ENCODE measurements at regions not wholly inside any gene's neighbourhood (a gene's known extent, or its start where the extent isn't known, plus 50 kb on each side); places are given as distances from the start of the nearest gene placed in this dataset.

- H3K36me3 ChIP-seq = no peaks in the 10 kb centered on the region
- no peak for DNase-seq (ENCODE audit: low spot score in 2 of 2)
- no peaks in the 10 kb centered on the region for H3K4me1 ChIP-seq
- TF ChIP-seq POLR2AphosphoS5 (IDR thresholded peaks at IDR 0.05) (no peak), CTCF (IDR thresholded peaks at IDR 0.05) (no peak), POLR2A (IDR thresholded peaks at IDR 0.05) (no peak), EP300 (IDR thresholded peaks at IDR 0.05) (no peak)
- H3K9me3 ChIP-seq = no peaks in the 10 kb centered on the region
- no peak overlapping the region for H3K27ac ChIP-seq
- WGBS = 97% methylated on average over 5 of the region's 5 CpGs
- peaks cover 43% of the 10 kb centered on the region for H3K27me3 ChIP-seq
- H3K4me3 ChIP-seq = no peak overlapping the region
These were observed 132.9 kb upstream of the SIX2 start for GRCh38 chr2:45141883-45142866.

- H3K27ac ChIP-seq = no peak overlapping the region
- H3K9me3 ChIP-seq = no peaks in the 10 kb centered on the region
- H3K27me3 ChIP-seq = peaks cover 43% of the 10 kb centered on the region
- TF ChIP-seq CTCF (IDR thresholded peaks at IDR 0.05) (no peak), POLR2AphosphoS5 (IDR thresholded peaks at IDR 0.05) (no peak), EP300 (IDR thresholded peaks at IDR 0.05) (no peak), POLR2A (IDR thresholded peaks at IDR 0.05) (no peak)
- 96% methylated on average over 3 of the region's 3 CpGs for WGBS
- no peak overlapping the region for H3K4me3 ChIP-seq
- no peaks in the 10 kb centered on the region for H3K4me1 ChIP-seq
- no peaks in the 10 kb centered on the region for H3K36me3 ChIP-seq
- no peak for DNase-seq (ENCODE audit: low spot score in 2 of 2)
These were observed 131.4 kb upstream of the SIX2 start for GRCh38 chr2:45140675-45141074.

GRCh38 chr2:45138904-45139303 is 129.7 kb upstream of the SIX2 start:
- H3K4me1 ChIP-seq = no peaks in the 10 kb centered on the region
- TF ChIP-seq EP300 (IDR thresholded peaks at IDR 0.05) = no peak
- TF ChIP-seq CTCF (IDR thresholded peaks at IDR 0.05) = no peak
- no peak for TF ChIP-seq POLR2A (IDR thresholded peaks at IDR 0.05)
- no peak for TF ChIP-seq POLR2AphosphoS5 (IDR thresholded peaks at IDR 0.05)
- no peaks in the 10 kb centered on the region for H3K36me3 ChIP-seq
- WGBS = 82% methylated on average over 4 of the region's 4 CpGs
- no peak for DNase-seq (ENCODE audit: low spot score in 2 of 2)
- no peak overlapping the region for H3K27ac ChIP-seq
- H3K9me3 ChIP-seq = no peaks in the 10 kb centered on the region
- peaks cover 32% of the 10 kb centered on the region for H3K27me3 ChIP-seq
- no peak overlapping the region for H3K4me3 ChIP-seq

GRCh38 chr2:45137966-45138695 is 128.9 kb upstream of the SIX2 start:
- TF ChIP-seq EP300 (IDR thresholded peaks at IDR 0.05) = no peak
- no peak for TF ChIP-seq POLR2A (IDR thresholded peaks at IDR 0.05)
- TF ChIP-seq POLR2AphosphoS5 (IDR thresholded peaks at IDR 0.05) = no peak

GRCh38 chr2:45134726-45135125 is 125.5 kb upstream of the SIX2 start:
- Histone ChIP-seq H3K4me1 (no peaks in the 10 kb centered on the region), H3K4me3 (no peak overlapping the region), H3K27me3 (peaks cover 5% of the 10 kb centered on the region), H3K36me3 (no peaks in the 10 kb centered on the region), H3K27ac (no peak overlapping the region), H3K9me3 (no peaks in the 10 kb centered on the region)
- DNase-seq (ENCODE audit: low spot score in 2 of 2) = no peak
- WGBS = 33% methylated on average over 3 of the region's 3 CpGs
- no peak for TF ChIP-seq POLR2AphosphoS5 (IDR thresholded peaks at IDR 0.05)
- no peak for TF ChIP-seq CTCF (IDR thresholded peaks at IDR 0.05)
- TF ChIP-seq POLR2A (IDR thresholded peaks at IDR 0.05) = no peak
- no peak for TF ChIP-seq EP300 (IDR thresholded peaks at IDR 0.05)

More at GRCh38 chr2:45137966-45138695, 128.9 kb upstream of the SIX2 start:
- Histone ChIP-seq H3K9me3 (no peaks in the 10 kb centered on the region), H3K4me1 (no peaks in the 10 kb centered on the region), H3K27me3 (peaks cover 24% of the 10 kb centered on the region), H3K36me3 (no peaks in the 10 kb centered on the region), H3K4me3 (no peak overlapping the region), H3K27ac (no peak overlapping the region)
- DNase-seq (ENCODE audit: low spot score in 2 of 2) = no peak
- WGBS = 77% methylated on average over 7 of the region's 8 CpGs

Measured in suprapubic skin (tissue), 4 donors.